Stimulated activated CD4-positive, alpha-beta T cell treated with anti-CD3 and anti-CD28 coated beads, Interleukin-1b, Interleukin-23, amount 100 ng/mL, for 24 hours (primary cell): ENCODE measurements at regions not wholly inside any gene's neighbourhood (a gene's known extent, or its start where the extent isn't known, plus 50 kb on each side); places are given as distances from the start of the nearest gene placed in this dataset.

Experiments used
- DNase-seq, 4 experiments: peaks; one replicate each; pipeline ENCODE4 v3.0.0-alpha.2; 2020; ENCODE audit warnings: low read depth in 4 of 4, low spot score in 1 of 4

DNA sequence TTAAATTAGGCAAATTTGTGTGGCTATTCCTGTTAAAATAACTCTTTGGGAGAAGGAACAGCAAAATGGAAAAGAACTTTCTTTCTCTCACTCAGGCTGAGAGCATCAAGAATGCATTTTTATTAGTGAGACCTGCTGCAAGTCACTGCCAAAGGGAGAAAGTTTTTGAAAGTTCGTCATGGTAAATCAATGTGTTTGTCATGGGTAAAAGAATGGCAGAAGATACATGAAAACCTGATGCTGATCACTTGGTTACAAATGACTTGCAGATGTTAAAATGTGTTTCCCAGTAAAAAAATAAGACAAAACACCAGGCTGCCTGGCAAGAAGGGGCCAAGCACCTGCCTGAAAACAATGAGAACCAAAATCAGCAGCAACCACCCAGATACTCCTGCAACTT lies 484.7 kb upstream of the NRP1 start:
- no peak for DNase-seq

DNA sequence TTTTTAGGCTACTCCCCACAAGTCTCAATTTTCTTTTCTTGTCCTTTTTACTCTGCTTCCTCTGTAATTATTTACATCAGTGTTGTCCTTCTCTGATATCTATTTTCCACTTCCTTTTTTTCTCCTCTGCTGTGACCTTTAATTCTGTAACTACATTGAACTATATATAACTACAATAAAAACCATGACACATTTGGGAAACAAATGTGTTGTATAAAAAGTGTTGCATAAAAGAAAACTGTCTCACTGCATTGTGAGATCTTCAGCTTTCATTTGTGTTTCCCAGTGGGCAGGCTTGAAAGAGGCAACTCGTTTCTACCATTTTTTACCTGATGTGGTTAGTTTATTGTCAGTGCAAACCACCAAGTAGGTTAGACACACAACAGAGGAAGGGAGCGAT lies 483.9 kb upstream of the NRP1 start:
- DNase-seq: no peak

DNA sequence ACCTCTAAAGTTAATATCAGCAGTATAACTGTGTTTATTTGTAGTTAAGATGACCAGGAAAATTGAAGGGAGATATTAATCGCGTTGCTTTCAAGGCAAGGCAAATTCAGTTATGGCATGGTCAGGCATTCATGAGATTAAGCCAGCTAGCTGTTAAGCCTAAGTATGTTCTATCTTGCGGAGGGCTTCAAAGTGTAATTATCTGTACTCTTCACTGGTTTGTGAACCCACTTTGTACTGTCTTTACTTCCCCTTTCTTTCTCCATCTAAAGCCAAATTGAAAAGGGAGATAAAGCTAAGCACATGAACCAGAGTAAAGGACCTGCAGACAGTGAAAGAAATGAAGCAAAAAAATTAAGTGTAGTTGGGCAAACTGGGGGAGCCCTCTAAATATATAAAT lies 483.1 kb upstream of the NRP1 start:
- no peak for DNase-seq

DNA sequence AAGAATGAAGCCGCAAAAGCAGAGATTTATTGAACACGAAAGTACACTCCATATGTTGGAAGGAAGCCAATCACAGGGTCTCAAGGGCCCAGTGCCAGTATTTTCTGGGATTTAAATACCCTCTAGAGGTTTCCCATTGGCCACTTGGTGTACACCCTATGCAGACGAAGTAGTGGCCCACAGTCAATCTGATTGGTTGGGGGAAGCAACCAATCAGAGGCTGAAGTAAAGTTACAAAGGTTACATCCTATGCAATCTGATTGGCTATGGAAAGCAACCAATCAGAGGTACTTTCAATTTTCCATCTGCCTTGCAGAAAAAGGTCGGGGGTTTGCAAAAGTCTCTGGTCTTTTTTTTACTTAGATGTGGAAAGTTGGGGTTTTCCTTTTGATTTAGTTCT lies 481.3 kb upstream of the NRP1 start:
- DNase-seq: no peak

DNA sequence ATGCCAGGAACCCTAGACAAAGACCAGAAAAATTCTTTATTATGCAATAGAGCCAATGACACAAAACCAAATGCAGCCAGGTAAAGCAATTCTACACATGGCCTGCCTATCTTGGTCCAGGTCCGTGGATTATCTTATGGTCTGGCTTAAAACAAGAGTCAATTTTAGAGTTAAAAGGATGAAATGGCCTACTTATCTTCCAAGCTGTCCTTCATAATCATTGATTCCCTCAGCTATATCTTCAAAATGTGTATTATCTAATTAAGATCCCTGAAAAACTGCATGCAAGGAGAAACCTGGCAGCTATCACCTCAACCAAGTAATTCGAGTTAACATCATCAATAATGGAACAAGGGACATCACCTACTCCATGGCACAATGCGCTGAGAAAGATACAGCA lies 479.4 kb upstream of the NRP1 start:
- DNase-seq: no peak

DNA sequence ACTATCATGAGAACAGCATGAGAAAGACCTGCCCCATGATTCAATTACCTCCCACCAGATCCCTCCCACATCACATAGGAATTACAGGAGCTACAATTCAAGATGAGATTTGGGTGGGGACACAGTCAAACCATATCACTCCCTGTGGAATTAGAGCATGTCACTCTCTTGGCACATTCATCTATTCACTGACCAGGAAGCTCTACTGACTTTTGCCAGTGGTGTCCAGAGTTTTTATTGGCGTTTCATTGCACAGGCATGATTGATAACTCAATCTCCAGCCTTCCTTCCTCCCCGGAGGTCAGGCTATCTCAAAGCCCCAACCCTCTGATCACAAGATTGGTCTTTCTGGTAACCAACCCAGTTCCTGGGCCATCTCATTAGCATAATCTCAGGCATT lies 478.9 kb upstream of the NRP1 start:
- DNase-seq: no peak

DNA sequence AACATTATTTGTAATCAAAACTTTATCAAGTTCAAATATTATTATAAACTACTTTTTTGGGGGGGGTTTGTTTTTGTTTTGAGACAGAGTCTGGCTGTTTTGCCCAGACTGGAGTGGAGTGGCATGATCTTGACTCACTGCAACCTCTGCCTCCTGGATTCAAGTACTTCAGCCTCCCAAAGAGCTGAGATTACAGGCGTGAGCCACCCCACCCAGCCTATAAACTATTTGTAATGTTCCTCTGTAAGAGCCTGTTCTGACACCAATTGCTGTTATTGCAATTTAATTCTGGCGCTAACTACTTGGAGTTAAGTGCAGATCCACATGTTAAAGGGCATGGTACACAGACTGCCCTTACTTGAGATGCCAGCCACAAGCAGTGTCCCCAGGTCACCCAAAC lies 478.1 kb upstream of the NRP1 start:
- DNase-seq: no peak

DNA sequence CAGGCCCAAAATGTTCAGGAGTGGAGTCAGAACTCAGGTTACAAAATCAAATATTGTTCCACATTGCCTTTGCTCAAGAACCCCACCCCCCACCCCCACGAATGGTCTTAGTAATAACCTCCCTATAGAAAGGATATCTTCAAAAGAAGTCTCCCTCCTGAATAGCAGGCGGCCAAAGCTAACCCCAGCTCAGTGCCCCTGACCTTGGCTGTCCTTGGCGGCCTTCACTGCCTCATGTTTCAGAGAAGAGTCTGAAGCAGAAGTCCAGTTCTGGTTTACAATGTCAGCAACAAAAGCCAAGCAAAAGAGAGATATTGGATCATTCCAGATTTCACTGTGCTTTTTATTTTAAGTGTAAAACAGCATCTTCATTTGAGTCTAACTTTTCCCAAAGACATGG lies 476.5 kb upstream of the NRP1 start:
- no peak for DNase-seq

DNA sequence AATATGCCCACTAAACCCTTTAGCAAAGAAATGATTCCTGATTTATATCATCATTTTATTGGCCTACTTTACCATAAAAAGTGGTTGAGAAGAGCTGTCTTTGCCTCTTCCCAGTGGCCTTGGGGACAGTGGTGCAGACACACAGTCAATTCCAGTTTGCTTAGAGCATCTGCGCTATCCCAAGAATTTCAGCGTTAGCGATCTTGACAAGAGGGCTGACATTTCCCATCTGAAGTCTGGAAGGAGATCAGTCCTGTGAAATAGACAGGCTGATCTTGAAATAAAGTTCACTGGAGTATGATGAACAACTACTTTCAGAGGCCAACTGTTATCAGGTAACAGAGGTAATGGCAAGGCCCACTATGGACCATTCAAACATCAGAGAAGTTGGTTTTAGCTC lies 475.3 kb upstream of the NRP1 start:
- DNase-seq: no peak

DNA sequence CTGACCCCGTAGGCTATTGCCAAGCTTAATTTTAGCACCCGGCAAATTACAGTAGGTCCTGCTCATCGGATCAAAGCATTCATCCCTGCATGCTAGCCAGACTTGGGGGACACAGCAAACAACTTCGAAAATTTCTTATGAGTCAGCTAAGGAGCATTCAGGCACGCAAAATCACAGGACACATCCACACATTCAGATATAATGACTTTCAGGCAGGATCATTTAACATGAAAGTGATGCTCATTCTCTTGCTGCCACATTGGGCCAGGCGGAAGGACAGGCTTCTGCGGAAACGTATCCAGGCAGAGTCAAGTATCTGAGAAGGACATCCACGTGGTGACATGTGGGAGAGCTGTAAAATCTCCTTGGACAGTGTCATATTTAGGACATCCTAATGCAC lies 474.0 kb upstream of the NRP1 start:
- no peak for DNase-seq

DNA sequence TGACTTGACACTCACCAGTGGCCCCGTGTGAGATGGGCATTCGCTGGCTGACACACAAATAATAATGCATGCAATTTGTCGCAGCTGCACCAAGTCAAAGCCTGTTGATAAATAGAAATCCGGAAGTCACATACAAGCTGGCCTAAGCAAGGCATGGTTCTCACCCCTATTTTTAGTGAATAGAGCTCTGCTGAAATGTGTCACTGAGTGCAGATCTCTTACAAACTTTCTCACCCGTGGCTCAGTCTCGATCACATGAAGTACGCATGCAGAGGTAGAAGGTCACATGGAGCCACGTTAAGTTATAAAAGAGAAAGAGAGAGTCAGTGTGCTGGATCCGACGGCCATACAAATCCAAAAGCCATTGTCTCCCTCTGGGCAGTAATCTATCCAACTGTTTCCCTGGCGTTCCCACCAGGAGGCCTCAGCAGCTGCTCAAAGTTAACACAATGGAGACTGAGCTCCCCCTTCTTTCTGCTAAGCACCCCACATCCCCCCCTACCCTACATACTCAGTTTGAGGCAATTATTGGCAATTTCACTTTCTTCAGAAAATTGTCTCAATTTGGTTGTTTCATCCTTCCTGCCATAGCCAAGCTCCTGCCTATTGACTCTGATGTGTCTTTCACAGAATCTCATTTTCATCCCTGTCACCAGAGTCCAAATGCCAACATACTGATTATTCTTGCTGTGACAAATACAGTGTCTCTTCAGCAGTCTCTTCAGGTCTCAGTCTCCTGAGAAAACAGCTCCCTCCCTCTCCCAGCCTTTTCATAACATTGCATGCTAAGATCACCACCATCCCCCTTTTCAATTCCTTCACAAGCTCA lies 473.3 kb upstream of the NRP1 start:
- no peak for DNase-seq

DNA sequence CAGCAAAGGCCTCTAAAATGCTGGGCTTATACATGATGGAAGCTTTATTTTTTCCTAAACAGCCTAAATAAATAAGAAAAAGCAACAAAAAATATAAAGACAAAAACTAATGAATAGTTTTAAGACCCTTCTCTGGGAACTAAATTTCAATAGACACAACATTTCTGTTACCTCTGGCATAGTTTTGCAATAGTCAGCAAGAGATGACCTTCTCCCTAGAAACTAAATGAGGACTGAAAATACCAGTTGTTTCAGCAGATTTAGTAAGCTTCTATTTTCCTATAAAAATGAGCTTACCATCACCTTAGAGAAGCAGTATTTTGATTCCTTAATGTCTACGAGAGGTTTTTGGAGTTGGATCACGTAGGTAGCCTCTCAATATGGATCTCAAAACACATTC lies 471.4 kb upstream of the NRP1 start:
- DNase-seq: no peak

DNA sequence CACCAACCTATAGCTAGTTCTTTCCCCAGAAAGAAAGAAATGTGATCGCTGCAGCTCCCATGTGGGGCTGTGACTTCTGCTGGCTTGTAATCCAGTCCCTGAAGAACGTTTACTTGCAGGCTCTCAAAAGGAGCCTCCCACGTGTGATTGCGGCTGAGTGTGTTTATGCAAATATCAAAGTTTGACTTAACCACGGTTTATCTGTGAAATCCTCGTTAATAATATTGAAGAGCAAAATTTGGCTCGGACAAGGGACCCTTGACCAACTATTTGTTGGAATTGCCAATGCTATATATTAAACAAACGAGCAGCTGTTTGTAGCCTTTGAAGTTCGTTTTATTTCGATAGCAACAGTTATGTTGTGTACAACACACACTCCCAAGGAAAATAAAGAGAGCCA lies 470.1 kb upstream of the NRP1 start:
- no peak for DNase-seq

DNA sequence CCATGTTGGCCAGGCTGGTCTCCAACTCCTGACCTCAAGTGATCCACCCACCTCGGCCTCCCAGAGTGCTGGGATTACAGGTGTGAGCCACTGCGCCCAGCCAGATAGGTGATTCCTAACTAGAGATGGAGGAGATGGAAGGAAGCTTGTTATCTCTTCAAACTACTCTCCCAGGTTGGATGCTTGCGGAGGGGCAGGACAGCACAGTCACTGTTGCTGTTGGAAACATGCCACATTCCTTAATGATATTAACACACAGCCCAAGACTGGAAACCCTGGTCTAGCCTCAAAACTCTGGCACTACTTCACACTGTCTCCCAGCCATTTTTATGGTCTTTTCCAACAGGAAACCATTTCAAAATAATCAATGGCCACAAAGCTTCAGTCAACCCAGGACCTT lies 468.8 kb upstream of the NRP1 start:
- DNase-seq: no peak

DNA sequence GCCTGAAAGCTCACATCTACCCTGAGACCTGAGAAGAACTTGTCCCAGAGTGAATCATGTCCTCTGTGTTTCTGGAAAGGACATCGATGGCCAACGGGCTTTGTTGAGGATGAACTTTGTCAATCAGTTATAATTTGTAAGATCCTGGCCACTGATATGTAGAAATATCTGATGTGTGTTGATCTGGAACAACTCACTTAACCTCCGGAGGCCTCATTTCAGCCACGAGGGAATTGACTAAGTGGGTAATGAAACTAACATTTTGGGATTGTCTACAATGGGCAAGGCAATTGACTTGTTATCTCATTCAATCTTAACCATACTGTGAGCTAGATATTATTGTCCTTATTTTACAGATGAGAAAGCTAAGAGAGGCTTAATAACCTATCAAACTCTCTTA lies 468.1 kb upstream of the NRP1 start:
- no peak for DNase-seq

DNA sequence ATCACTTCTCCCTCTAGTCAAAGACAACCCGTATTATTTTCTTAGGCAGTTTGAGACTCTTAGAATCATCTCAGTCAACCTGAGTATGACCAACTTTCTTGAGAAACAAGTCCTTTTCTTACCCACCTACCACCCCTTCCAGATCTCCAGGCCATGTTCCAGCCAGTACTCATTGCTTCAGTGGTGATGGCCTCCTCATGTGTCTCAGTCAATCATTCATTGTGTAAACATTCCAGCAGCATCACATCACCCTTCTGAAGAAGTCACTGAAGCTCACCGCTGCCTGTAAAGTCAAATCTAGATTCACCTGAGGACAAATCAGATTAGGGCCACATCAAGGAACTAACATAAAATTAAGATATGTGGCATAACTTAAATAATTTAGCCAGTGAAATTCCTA lies 467.2 kb upstream of the NRP1 start:
- no peak for DNase-seq

DNA sequence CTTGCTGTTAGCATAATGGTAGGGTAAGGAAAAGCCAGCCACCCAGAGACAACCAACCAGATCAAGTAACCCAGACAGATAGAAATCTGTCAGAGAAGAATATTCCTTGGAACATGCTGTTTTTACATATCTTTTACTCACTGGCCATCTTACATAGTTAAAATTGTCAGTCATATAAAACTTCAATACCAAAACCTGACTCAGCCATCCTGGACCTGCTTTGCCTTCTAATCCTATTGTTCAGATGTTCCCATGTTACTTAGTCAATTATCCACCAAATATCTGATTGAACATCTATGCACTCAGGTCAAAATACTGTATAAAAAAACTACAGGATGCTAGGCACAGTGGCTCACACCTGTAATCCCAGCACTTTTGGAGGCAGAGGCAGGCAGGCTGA lies 466.5 kb upstream of the NRP1 start:
- DNase-seq: no peak

DNA sequence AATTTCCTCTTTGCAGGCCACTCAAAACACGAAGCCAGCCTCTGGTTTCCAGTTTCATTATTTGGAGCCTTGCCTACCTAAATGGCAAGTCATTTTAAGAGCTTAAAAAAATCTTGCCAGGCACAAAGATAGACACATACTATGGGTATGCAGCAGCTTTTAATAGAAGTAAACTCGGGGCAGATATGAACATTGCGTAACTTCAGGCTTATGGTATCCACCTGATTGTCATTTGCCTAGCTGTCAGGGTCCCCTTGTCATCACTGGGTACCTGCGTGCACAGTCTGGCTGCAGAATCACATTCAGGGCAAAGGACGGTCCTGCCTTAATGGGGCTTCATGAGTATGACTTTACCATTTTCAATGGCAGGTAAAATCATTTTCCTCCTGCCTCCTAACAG lies 466.1 kb upstream of the NRP1 start:
- no peak for DNase-seq

DNA sequence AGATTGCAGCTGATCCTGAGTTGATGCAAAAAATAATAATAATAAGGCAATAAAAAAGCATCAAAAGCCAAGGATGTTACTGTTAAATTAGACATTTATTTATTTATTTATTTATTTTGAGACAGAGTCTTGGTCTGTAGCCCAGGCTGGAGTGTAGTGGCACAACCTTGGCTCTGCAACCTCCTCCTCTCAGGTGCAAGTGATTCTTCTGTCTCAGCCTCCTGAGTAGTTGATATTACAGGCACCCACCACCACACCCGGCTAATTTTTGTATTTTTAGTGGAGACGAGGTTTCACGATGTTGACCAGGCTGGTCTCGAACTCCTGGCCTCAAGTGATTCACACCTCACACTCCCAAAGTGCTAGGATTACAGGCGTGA lies 465.5 kb upstream of the NRP1 start:
- DNase-seq: no peak

DNA sequence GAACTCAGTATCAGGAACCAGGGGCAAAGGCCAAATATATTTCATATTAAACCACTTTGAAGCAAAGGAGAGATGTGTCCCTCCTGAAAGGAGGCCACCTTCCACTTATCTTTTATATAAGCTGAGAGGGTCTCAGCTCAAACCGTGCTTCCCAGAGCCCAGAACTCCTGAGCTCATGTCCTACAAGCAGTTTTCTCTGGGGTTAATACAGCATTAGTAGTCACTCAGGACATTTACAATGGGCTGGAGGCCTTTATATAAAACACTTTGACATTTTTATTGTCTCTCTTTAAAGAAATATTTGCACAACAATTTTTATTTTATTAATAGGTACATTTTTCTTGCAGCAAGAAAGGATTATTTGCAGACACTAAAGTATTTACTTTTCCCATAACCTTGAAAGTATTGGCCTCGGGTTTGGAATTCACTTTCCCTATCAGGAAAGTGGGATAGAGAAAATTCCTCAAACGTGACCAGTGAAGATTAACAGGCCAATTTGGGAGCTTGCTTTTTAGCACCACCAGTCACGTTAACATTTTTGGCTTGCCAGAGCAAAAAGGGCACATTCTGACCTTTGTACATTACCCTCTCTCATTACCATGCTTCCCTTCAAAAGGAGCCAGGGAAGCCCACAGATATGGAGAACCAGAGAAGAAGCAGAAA lies 464.9 kb upstream of the NRP1 start:
- DNase-seq: no peak

DNA sequence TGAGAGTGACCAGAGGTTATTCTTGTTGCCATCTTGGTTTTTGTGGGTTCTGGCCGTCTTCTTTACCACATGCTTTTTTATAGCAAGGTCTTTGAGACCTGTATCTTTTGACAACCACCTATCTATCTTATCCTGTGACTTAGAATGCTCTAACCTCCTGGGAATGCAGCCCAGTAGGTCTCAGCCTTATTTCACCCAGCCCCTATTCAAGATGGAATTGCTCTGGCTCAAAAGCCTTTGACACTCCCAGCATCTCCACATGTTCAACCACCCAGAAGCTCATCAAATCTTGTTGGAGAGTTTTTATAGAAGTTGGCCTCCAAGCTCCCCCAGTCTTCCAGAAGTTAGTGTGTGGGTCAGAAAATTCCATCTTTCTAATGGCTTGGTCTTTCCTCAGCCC lies 464.3 kb upstream of the NRP1 start:
- no peak for DNase-seq

DNA sequence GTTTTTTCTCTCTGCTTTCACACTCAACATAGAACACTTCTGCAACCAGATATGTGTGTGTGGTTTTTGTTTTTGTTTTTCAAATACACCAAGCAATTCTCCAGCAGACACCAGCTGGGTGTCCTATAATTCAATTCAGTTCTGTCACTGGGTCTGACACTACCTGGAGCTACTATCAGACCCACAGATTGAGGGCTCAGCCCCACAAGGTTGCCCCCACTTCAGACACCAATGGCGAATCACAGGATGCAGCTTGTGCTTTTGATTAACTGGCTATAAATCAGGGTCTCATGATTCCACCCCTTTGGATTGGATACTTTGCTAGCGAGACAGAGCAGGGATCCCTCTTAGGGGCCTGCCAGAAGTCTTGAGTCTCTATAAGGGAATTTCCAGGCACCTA lies 462.2 kb upstream of the NRP1 start:
- DNase-seq: no peak

DNA sequence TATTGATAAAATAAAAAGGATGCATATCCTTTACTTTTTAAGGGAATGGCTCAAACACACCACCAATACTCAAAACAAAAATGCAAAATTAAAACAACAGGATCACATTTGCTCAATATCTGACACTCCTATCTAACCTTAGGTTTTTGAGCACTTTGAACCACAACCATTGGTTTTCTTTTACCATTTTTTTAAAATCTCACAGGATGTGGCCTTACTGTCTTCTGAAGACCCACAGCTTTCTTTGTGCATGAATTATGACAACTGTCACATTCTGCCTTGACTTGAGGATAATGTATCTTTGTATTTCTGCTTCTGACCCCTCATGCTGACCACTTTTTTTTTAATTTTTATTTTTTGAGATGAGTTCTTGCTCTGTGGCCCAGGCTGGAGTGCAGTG lies 461.1 kb upstream of the NRP1 start:
- no peak for DNase-seq
